ENCODE measurements at regions not wholly inside any gene's neighbourhood (a gene's known extent, or its start where the extent isn't known, plus 50 kb on each side); places are given as distances from the start of the nearest gene placed in this dataset.
A peak's percentile ranks its signal among the peaks of the same experiment; 100 is the strongest.
"Not testable (repeated sequence)": the region's sequence is repeated elsewhere in the genome, so short reads cannot be mapped to it uniquely, and the experiment has no call there.

DNA sequence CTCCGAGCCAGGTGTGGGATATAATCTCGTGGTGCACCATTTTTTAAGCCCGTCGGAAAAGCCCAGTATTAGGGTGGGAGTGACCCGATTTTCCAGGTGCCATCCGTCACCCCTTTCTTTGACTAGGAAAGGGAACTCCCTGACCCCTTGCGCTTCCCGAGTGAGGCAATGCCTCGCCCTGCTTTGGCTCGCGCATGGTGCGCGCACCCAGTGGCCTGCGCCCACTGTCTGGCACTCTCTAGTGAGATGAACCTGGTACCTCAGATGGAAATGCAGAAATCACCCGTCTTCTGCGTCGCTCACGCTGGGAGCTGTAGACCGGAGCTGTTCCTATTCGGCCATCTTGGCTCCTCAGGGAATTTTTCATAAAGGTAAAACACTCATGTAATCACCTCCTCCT, 63.9 kb downstream of the RWDD3 start:
- not testable (repeated sequence) for DNase-seq

DNA sequence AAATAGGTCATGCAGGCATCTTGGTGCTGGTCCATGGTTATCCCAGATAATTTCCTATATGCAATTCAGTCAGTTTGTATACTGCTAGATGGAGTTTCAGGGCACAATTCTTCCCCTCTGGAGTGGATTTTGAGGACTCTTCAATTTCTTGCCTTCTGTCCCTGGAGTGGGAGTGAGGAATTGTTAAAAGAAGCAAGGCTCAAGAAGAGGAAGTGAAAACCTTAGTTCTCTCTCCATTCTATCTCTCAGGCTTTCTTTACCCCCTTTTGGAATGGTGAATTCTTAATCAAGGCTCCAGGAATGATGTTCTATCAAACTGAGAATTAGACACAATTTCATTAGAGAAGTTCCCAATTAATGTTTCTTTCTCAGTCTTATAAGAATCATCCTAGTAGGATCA, 67.1 kb downstream of the RWDD3 start:
- no peak for DNase-seq

DNA sequence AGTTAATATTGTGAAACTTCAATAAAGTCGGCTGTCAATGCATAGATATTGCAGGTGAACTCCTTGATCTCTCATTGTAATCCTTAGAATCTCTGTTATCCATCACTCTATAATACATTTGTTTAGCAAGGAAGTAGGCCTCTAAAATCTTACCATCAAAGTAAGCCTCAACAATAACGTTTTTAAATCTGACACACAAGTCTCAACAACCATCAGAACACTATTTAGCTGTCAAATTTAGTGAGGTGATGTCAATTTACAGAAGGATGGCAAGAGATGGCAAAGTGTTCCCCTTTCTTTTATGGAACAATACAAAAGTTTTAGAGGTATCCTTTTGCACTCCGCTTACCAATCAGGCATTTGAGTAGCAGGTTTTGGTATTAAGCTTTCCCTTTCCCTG, 67.6 kb downstream of the RWDD3 start:
- no peak for DNase-seq

- DNase-seq, result no peak
These were observed 70.8 kb downstream of the RWDD3 start for GRCh38 chr1:95304803-95305202.

DNA sequence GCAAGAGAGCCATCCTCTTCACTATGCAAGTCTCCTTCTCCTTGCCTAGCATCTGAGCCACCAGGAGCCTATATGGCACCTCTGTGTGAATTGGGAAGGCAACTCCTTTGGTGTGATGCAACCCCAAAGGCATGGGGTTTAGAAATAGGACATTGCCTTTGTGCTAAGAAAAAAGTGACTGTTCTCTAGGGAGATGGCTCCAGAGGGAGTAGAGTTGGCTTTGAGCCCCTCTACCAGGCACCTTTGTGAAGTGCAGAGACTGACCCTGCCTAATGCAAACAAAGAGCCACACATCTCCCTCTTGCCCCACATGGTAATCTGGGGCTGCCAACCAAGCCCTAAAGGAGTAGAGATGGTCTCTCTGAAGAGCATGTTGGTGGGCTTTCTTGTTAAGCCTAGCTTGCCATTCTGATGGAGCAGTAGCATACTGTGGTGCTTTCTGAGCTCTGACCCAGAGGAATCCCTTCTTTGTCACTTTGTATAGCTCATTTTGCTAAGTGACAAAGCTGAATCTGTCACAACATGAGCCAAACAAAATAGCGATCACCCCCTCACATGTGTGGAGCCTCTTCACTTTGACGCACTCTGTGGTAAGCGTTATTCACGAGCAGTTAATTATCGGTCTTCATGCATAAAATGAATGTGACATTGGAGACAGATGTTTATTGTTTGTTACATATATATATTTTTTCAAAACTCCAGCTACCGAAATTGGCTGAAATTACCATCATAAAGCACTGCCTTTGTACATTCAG, 74.4 kb downstream of the RWDD3 start:
- DNase-seq, result no peak

- DNase-seq, result peak; percentile 22 to 64 (median 27)
These were observed 75.0 kb downstream of the RWDD3 start for GRCh38 chr1:95309031-95309471.

DNA sequence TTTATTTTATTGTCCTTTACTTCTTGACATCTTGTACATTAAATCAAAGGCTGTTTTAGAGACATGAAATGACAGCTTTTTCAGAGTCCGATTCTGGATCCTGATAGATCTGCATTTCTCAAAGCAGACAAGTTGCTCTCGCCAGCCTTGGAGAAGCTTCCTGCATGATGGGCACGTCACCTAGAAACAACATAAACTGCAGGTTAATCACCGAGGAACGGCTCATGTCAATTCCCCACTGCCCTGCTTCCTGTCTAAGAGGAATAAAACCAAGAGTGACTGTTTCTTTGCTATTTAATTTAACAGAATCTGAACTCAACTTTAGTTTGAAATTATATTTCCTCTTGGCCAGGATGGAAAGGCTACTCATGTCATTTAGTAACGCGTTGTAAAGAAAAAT, 77.0 kb downstream of the RWDD3 start:
- DNase-seq, result no peak

GRCh38 chr1:95311762-95312161, 77.8 kb downstream of the RWDD3 start:
- DNase-seq, result no peak

DNA sequence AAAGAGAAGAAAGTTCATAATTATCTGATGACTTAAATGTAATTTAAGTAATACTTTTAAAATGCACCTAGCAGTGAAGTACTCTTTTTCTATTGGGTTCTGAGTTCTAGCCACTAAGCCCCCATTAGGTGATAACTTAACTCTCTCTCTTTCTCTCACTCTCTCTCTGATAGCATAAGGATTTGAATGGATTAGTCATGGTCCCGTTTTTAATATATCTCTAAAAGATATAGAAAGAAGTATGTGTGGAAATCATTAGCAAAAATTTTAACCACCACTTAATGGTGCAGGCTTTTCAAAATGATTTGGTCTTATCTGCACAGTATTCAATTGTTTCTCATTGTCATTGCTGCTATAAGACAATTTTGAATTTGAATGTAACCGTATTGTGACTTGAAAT, 78.2 kb downstream of the RWDD3 start:
- no peak for DNase-seq

DNA sequence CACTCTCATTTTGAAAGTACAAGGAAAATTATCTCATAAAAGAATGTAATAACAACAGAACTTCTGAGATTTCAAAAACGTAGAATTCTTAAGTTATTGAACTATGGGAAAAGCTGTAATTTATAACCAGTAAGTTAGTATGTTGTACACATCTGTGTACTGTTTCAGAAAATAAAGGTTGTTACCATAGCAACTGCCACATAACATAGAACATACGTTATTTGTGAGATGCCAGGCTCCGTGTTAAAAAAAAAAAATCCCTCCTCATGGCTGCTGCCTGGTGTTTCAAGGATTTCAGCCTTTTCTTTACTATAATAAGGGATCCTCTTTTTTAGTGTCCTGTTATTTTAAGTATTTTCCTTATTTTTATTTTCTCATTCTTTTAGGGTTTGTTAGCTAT, 79.5 kb downstream of the RWDD3 start:
- no peak for DNase-seq

DNA sequence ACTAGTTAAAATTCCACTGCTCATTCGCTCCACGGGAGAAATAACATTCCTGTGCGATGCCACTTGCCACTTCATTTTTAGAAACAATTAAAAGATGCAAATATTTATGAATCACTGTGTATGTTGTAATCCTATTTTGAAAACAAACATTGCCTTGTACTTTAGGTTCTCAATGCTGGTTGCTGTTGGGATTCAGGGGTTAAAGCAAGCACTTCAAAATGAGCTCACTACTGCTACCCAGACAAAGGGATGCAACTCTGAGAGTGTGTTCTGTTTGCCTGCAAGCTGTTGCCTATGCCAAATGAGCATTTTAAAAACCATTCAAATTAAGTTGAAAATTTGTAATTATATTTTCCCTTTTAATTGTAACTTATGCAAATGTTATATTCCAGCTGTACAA, 87.5 kb downstream of the RWDD3 start:
- DNase-seq, result no peak

DNA sequence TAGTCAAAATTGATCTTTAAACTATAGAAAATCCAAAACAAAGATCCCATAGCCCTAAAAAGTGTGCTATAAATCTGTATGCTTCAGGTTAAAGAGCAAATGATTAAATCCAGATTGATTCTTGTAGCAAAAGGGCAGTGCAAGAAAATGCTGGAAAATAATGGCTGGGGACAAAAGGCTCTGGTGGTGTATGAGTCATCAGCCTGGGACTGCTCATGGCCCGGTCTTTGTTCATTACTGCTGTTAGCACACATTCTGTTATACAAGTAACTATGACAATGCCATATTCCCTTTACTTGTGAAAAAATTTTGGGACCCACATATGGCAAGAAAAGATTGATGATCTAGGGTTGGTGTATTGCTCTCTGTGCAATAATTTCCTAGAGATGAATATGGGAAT, 89.1 kb downstream of the RWDD3 start:
- DNase-seq, result no peak

DNA sequence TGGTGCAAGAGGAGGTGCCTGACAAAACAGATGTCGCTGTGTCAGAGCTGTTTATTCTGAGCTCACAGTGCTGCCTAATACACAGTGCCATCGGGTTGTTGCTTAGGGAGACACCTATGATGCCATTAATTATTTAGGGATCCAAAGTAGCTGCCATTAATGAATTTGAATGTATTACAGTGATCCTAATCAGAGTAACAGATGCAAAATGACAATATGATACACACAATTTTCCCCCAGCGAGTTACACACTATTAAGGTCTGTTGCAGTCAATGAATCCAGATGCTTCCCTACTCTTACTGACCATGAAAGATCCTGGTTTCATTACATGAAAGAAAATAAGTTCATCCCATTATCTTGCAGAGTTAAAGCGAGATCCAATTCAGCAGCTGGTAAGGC, 91.3 kb downstream of the RWDD3 start:
- DNase-seq, result no peak

- no peak for DNase-seq
These were observed 92.0 kb downstream of the RWDD3 start for GRCh38 chr1:95326023-95326422.

- DNase-seq, result no peak
These were observed 98.7 kb downstream of the RWDD3 start for GRCh38 chr1:95332754-95333153.

GRCh38 chr1:95339377-95339776, 105.4 kb downstream of the RWDD3 start:
- DNase-seq, result no peak

DNA sequence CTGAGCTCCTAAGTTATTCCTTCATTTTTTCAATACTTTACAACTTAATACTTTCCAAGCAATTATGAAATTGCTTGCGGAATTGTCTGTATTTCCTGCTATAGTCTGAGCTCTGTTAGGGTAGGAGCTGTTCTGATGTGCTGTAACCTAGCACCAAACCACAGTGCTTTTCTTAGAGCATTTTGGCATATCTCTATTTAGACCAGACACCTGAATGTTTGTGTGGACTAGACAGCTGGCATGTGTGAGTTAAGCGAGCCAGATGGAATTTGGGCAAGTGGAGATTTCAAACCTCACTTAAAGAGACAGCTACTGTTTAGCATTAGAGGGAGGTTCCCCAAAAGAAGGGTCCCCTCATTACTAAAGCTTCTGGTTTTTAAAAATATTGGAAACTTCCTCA, 106.1 kb downstream of the RWDD3 start:
- no peak for DNase-seq

- DNase-seq, result peak in 1 of 3 donors; percentile 9
These were observed 118.8 kb downstream of the RWDD3 start for GRCh38 chr1:95352767-95353166.

GRCh38 chr1:95353194-95353593, 119.2 kb downstream of the RWDD3 start:
- DNase-seq, result peak; percentile 7 to 21 (median 9)

DNA sequence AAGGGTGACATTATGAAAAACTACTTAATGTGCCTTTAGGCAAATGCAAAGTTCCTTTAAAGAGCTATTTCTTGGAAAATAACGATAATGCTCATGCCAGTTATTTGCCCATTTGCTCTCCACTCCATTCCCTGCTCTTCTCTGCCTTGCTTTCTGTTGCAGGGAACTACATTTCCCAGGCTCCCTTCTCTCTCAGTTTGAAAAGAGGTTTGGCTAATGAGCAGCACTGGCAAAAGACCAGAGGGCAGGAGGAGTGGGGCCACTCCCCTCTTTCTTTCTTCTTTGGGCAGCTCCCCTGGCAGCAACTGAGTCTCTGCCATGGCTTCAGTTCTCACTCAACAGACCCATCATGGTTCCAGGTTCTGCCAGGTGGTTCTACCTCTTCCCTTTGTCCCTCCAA, 130.5 kb downstream of the RWDD3 start:
- DNase-seq, result no peak

GRCh38 chr1:95366498-95366897, 132.5 kb downstream of the RWDD3 start:
- no peak for DNase-seq

- no peak for DNase-seq
These were observed 134.2 kb downstream of the RWDD3 start for GRCh38 chr1:95368178-95368577.

GRCh38 chr1:95369985-95370690, 136.1 kb downstream of the RWDD3 start:
- no peak for DNase-seq
